H1 (cell line): ENCODE measurements at regions not wholly inside any gene's neighbourhood (a gene's known extent, or its start where the extent isn't known, plus 50 kb on each side); places are given as distances from the start of the nearest gene placed in this dataset.

Source experiments
- CTCF ChIA-PET: fragments of 300-600 bp; sonication (Branson Sonifier 250); formaldehyde crosslinking; loops from one replicate; lab custom pipeline; 2021; ENCODE audit not compliant: partially characterized antibody; lab: Charles Lee
- POLR2A ChIA-PET: fragments of 300-600 bp; sonication (Branson Sonifier 250); formaldehyde crosslinking; loops from one replicate; lab custom pipeline; 2021; ENCODE audit warnings: inconsistent platforms; ENCODE audit not compliant: partially characterized antibody; lab: Charles Lee
- DNase-seq, 2 experiments: peaks; one replicate each; pipeline versions ENCODE4 v3.0.0 to v3.0.0-alpha.2; 2010 to 2022; ENCODE audit warnings: low spot score in 2 of 2, low read depth in 1 of 2, mixed read lengths in 1 of 2
- FAIRE-seq: peaks from 2 replicates; lab custom pipeline; 2011; peaks lifted over from hg19 to GRCh38; lab: Jason Lieb, UNC
- H2AFZ ChIP-seq: 2 replicates; pipeline ENCODE4 v1.8.1; 2012; ENCODE audit warnings: low read length, inconsistent platforms
- H2AK5ac ChIP-seq: 2 replicates; pipeline ENCODE4 v1.6.1; 2013; ENCODE audit warnings: low read depth, low read length
- H2BK120ac ChIP-seq: replicated peaks from 2 replicates; pipeline ENCODE3; 2013; ENCODE audit warnings: low read depth, low read length, inconsistent platforms
- H2BK12ac ChIP-seq: 2 replicates; pipeline ENCODE4 v1.6.1; 2013; ENCODE audit warnings: low read depth, low read length
- H2BK15ac ChIP-seq: 2 replicates; pipeline ENCODE4 v1.6.1; 2013; ENCODE audit warnings: low read length
- H2BK20ac ChIP-seq: 2 replicates; pipeline ENCODE4 v1.6.1; 2013; ENCODE audit warnings: low read length
- H2BK5ac ChIP-seq: 2 replicates; pipeline ENCODE4 v1.6.1; 2013; ENCODE audit warnings: low read depth, low read length
- H3K14ac ChIP-seq: 2 replicates; pipeline ENCODE4 v1.6.1; 2013; ENCODE audit warnings: inconsistent platforms; ENCODE audit not compliant: insufficient read length
- H3K18ac ChIP-seq: 2 replicates; pipeline ENCODE4 v1.6.1; 2013; ENCODE audit warnings: low read length; ENCODE audit errors: extremely low read depth
- H3K23ac ChIP-seq: 2 replicates; pipeline ENCODE4 v1.6.1; 2013; ENCODE audit warnings: inconsistent platforms; ENCODE audit not compliant: insufficient read length
- H3K23me2 ChIP-seq: 2 replicates; pipeline ENCODE4 v1.6.1; 2013; ENCODE audit warnings: low read depth, low read length
- H3K27ac ChIP-seq: 2 replicates; pipeline ENCODE4 v1.6.1; 2011; ENCODE audit warnings: low read depth, low read length, inconsistent platforms
- H3K27me3 ChIP-seq, 4 experiments: replicated peaks in 1 of 4; 1 replicate in 1 of 4; 2 replicates in 3 of 4; pipeline versions ENCODE4 v1.6.1 to v1.8.1; 2011 to 2013; ENCODE audit warnings: low read length in 3 of 4, mild to moderate bottlenecking in 3 of 4, inconsistent platforms in 2 of 4, mixed read lengths in 2 of 4, moderate library complexity in 1 of 4; ENCODE audit not compliant: control insufficient read depth in 3 of 4, insufficient read depth in 3 of 4; ENCODE audit errors: extremely low read depth in 1 of 4
- H3K36me3 ChIP-seq, 4 experiments: 2 replicates each; pipeline versions ENCODE4 v1.6.1 to v1.8.1; 2011 to 2013; ENCODE audit warnings: mild to moderate bottlenecking in 4 of 4, low read length in 3 of 4, moderate library complexity in 2 of 4, control low read depth in 1 of 4, inconsistent platforms in 1 of 4; ENCODE audit not compliant: insufficient read depth in 4 of 4, control insufficient read depth in 2 of 4
- H3K4ac ChIP-seq: replicated peaks from 2 replicates; pipeline ENCODE3; 2013; ENCODE audit warnings: low read length, low read depth, mixed read lengths, inconsistent platforms; ENCODE audit not compliant: insufficient read length
- H3K4me1 ChIP-seq, 4 experiments: replicated peaks in 1 of 4; 1 replicate in 1 of 4; 2 replicates in 3 of 4; pipeline versions ENCODE4 v1.6.1 to v1.8.1; 2011 to 2013; ENCODE audit warnings: low read length in 3 of 4, inconsistent platforms in 2 of 4, mixed read lengths in 1 of 4; ENCODE audit not compliant: insufficient read depth in 4 of 4, control insufficient read depth in 3 of 4
- H3K4me2 ChIP-seq, 2 experiments: 2 replicates each; pipeline versions ENCODE4 v1.6.1 to v1.8.1; 2011 to 2013; ENCODE audit warnings: low read depth in 2 of 2, low read length in 2 of 2, control low read depth in 1 of 2, inconsistent platforms in 1 of 2, mild to moderate bottlenecking in 1 of 2; ENCODE audit not compliant: insufficient read depth in 1 of 2
- H3K4me3 ChIP-seq, 4 experiments: fragments of 200-600, 300-600 bp in 1 of 4; sonication (generic), shearing (Covaris generic), sonication (Bioruptor Twin) in 1 of 4; 2 replicates each; pipeline versions ENCODE4 v1.5.1 to v1.8.1; 2011 to 2016; ENCODE audit warnings: low read length in 4 of 4, low read depth in 3 of 4, control low read depth in 2 of 4, inconsistent platforms in 2 of 4, mild to moderate bottlenecking in 2 of 4, mixed read lengths in 1 of 4, moderate library complexity in 1 of 4; ENCODE audit not compliant: insufficient read depth in 2 of 4; ENCODE audit errors: extremely low read depth in 1 of 4
- H3K56ac ChIP-seq: replicated peaks from 2 replicates; pipeline ENCODE3; 2013; ENCODE audit warnings: low read depth, mild to moderate bottlenecking, mixed read lengths, low read length, inconsistent platforms; ENCODE audit not compliant: insufficient read length
- H3K79me1 ChIP-seq: 2 replicates; pipeline ENCODE4 v1.6.1; 2013; ENCODE audit warnings: low read depth, low read length, control low read depth
- H3K79me2 ChIP-seq, 2 experiments: 2 replicates each; pipeline versions ENCODE4 v1.6.1 to v1.8.1; 2012 to 2013; ENCODE audit warnings: low read length in 2 of 2, mild to moderate bottlenecking in 2 of 2, inconsistent platforms in 1 of 2; ENCODE audit not compliant: insufficient read depth in 2 of 2, control insufficient read depth in 1 of 2
- H3K9ac ChIP-seq, 4 experiments: replicated peaks in 1 of 4; 1 replicate in 1 of 4; 2 replicates in 3 of 4; pipeline versions ENCODE4 v1.6.1 to v1.8.1; 2011 to 2013; ENCODE audit warnings: low read depth in 3 of 4, low read length in 3 of 4, control low read depth in 2 of 4, mild to moderate bottlenecking in 2 of 4, moderate library complexity in 2 of 4, inconsistent platforms in 1 of 4; ENCODE audit errors: extremely low read depth in 1 of 4
- H3K9me3 ChIP-seq, 2 experiments: 2 replicates each; pipeline versions ENCODE4 v1.6.1 to v1.8.1; 2012 to 2013; ENCODE audit warnings: mild to moderate bottlenecking in 2 of 2, moderate library complexity in 2 of 2, control low read depth in 1 of 2, inconsistent platforms in 1 of 2, low read depth in 1 of 2, low read length in 1 of 2, mixed read lengths in 1 of 2; ENCODE audit not compliant: insufficient read depth in 2 of 2
- H4K20me1 ChIP-seq, 2 experiments: replicated peaks in 1 of 2; 2 replicates each; pipeline versions ENCODE3 to v1.8.1; 2011 to 2013; ENCODE audit warnings: inconsistent platforms in 2 of 2, low read length in 2 of 2, mild to moderate bottlenecking in 1 of 2; ENCODE audit not compliant: insufficient read depth in 2 of 2, control insufficient read depth in 1 of 2
- H4K5ac ChIP-seq: 2 replicates; pipeline ENCODE4 v1.6.1; 2013; ENCODE audit warnings: low read length, low read depth, mixed read lengths, inconsistent platforms; ENCODE audit not compliant: insufficient read length
- H4K8ac ChIP-seq: 2 replicates; pipeline ENCODE4 v1.8.0; 2013; ENCODE audit warnings: mild to moderate bottlenecking, moderate library complexity, low read length, inconsistent platforms; ENCODE audit not compliant: insufficient read depth; ENCODE audit errors: extremely low read depth
- H4K91ac ChIP-seq: replicated peaks from 2 replicates; pipeline ENCODE3; 2013; ENCODE audit warnings: low read length, mixed read lengths, inconsistent platforms; ENCODE audit not compliant: insufficient read length
- BACH1 ChIP-seq: IDR thresholded peaks from 2 replicates; pipeline ENCODE4 v1.6.1; 2012; ENCODE audit warnings: low read length, improper control_type of control experiment
- BCL11A ChIP-seq, 2 experiments: IDR thresholded peaks; one replicate each; pipeline ENCODE4 v1.6.1; 2011; ENCODE audit warnings: low read depth in 2 of 2, low read length in 2 of 2, mild to moderate bottlenecking in 2 of 2
- CEBPB ChIP-seq: IDR thresholded peaks from 2 replicates; pipeline ENCODE4 v1.6.1; 2012; ENCODE audit warnings: low read depth, low read length
- CTBP2 ChIP-seq: IDR thresholded peaks from 2 replicates; pipeline ENCODE4 v1.7.0; 2011; ENCODE audit warnings: borderline replicate concordance, mild to moderate bottlenecking, moderate library complexity, mixed read lengths, low read length; ENCODE audit not compliant: insufficient read depth, insufficient read length
- HDAC2 ChIP-seq, 2 experiments: fragments of 300-600 bp in 1 of 2; sonication (generic) in 1 of 2; IDR thresholded peaks; 2 replicates each; pipeline ENCODE4 v1.6.1; 2011 to 2012; ENCODE audit warnings: low read depth in 2 of 2, low read length in 2 of 2, mild to moderate bottlenecking in 2 of 2, moderate library complexity in 2 of 2, borderline replicate concordance in 1 of 2, inconsistent platforms in 1 of 2
- RBBP5 ChIP-seq: IDR thresholded peaks from 2 replicates; pipeline ENCODE4 v1.7.1; 2012; ENCODE audit warnings: low read depth, mild to moderate bottlenecking, inconsistent platforms, low read length, moderate library complexity, borderline replicate concordance
- SIRT6 ChIP-seq: IDR thresholded peaks from one replicate; pipeline ENCODE4 v1.7.1; 2012; ENCODE audit warnings: low read length, inconsistent platforms
- TAF1 ChIP-seq: IDR thresholded peaks from 2 replicates; pipeline ENCODE4 v1.6.1; 2011; ENCODE audit warnings: mild to moderate bottlenecking, low read depth, low read length
- TAF7 ChIP-seq: optimal IDR thresholded peaks from 2 replicates; pipeline ENCODE3; 2011; ENCODE audit warnings: low read depth, mild to moderate bottlenecking, inconsistent platforms, low read length, moderate library complexity, borderline replicate concordance
- TEAD4 ChIP-seq: IDR thresholded peaks from 2 replicates; pipeline ENCODE4 v1.6.1; 2012; ENCODE audit warnings: low read depth, low read length, inconsistent platforms, mixed read lengths
- ZNF274 ChIP-seq: IDR thresholded peaks from 2 replicates; pipeline ENCODE4 v1.7.0; 2012; ENCODE audit warnings: low read length, borderline replicate concordance; ENCODE audit errors: extremely low read depth
- WGBS, 2 experiments: shearing (Covaris generic) in 1 of 2; methylation state at CpG; one replicate each; pipeline versions ENCODE4 v1.1.6 to v1.1.7; 2013 to 2015; ENCODE audit warnings: low lambda C conversion rate in 2 of 2, mixed read lengths in 2 of 2, inconsistent platforms in 1 of 2, low coverage in 1 of 2, missing lambda C conversion rate in 1 of 2; ENCODE audit not compliant: insufficient replicate concordance in 2 of 2, insufficient coverage in 1 of 2, insufficient read length in 1 of 2; ENCODE audit errors: extremely low coverage in 1 of 2, missing lambda C conversion rate in 1 of 2; 5-methylcytosine and 5-hydroxymethylcytosine counted together

DNA sequence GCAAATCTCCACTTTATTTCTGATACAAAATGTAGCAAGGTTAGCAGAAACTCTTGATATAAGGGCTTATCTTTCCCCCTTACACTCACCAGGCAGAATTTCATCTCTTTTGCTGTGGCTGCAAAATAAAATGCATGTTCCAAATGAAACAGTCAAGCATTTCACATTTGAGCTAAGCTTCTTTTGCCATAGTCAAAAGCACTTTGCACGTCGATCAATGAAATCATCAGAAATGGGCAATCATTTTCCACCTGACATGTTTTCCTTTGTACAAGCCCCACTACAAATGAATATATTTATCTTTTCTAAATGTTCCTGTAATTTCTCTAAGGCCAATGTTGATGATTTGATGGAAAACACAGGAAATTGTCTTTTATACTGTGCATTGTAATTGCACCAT is 178.4 kb downstream of the ANKRD50 start:
- Histone ChIP-seq H3K9me3 (no peaks in the 10 kb centered on the region), H2AK5ac (no peak overlapping the region), H2BK5ac (no peak overlapping the region), H3K4ac (no peak overlapping the region), H4K91ac (no peak overlapping the region), H3K27ac (no peak overlapping the region), H4K20me1 (no peaks in the 10 kb centered on the region), H3K23me2 (no peaks in the 10 kb centered on the region), H3K18ac (no peak overlapping the region), H2BK20ac (no peak overlapping the region), H2BK120ac (no peak overlapping the region), H2BK15ac (no peak overlapping the region), H3K14ac (no peak overlapping the region), H2AFZ (no peak overlapping the region), H3K4me2 (no peak overlapping the region), H3K9ac (no peak overlapping the region), H3K4me1 (no peaks in the 10 kb centered on the region), H3K4me3 (no peak overlapping the region), H4K8ac (no peak overlapping the region), H2BK12ac (no peak overlapping the region), H3K56ac (no peak overlapping the region), H3K23ac (no peak overlapping the region), H3K79me1 (no peaks in the 10 kb centered on the region), H4K5ac (no peak overlapping the region), H3K27me3 (no peaks in the 10 kb centered on the region), H3K79me2 (no peaks in the 10 kb centered on the region), H3K36me3 (no peaks in the 10 kb centered on the region)
- no peak for DNase-seq
- ChIA-PET CTCF (no interaction called here), POLR2A (no interaction called here)
- WGBS, 2 experiments: 91% methylated on average over 2 of the region's 2 CpGs; no CpG with 5 or more reads in 1 of the 2 experiments
- TF ChIP-seq BACH1 (no peak), RBBP5 (no peak), SIRT6 (no peak), TEAD4 (no peak), TAF7 (no peak), CTBP2 (no peak), HDAC2 (IDR thresholded peaks at IDR 0.05; ENCODE audit: borderline replicate concordance in 1 of 2, low read depth in 2 of 2, low read length in 2 of 2) (no peak), BCL11A (IDR thresholded peaks at IDR 0.05; ENCODE audit: low read depth in 2 of 2, low read length in 2 of 2) (no peak), TAF1 (no peak), ZNF274 (no peak), CEBPB (no peak)
- no peak for FAIRE-seq
